Hepatocyte (in vitro differentiated cells): ENCODE measurements at regions not wholly inside any gene's neighbourhood (a gene's known extent, or its start where the extent isn't known, plus 50 kb on each side); places are given as distances from the start of the nearest gene placed in this dataset.

Experiments
- EZH2 ChIP-seq: fragments of 200-600 bp; sonication (generic); IDR thresholded peaks from 2 replicates; pipeline ENCODE4 v1.6.1; 2016; ENCODE audit warnings: antibody characterized with exemption, mild to moderate bottlenecking, borderline replicate concordance
- TF ChIP-seq, protein P1 (sequence below): fragments of 200-600 bp; sonication (generic); IDR thresholded peaks from 2 replicates; pipeline ENCODE4 v1.5.1; 2016; ENCODE audit warnings: antibody characterized with exemption, mild to moderate bottlenecking; ENCODE audit not compliant: poor library complexity

DNA sequence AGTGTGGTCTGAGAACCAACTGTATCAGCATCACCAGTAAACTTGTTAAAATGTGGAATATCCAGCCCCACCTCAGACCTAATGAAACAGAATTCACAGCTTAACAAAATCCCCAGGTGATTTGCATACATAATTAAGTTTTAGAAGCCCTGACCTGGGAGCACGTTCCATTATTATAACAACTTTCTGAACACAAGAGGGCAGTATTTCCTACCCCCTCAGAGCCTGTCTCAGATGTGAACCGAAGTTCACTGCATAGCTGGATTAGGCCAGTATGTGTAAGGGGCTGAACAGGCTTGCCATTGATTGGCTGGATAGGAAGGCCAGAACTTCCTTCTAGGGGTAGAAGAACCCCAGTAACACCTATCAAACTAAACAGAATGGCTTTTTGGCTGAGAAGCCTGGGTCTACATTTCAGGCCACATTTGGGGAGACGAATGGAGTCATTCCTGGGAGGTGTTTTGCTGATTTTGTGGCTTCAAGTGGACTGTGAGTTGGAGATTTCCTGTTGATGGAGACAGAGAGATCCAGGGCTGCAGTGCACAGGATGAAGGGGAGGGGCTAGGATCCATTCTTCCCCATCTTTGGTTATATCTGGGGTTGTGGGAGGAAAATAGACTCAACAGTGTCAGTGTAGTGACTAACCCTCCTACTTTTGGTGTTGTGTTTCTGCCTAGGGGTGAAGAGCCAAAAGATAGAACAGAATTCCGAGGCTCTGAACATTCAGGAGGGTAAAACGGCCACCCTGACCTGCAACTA, 94.7 kb upstream of the OR4E1 start:
- TF ChIP-seq, protein P1, sequence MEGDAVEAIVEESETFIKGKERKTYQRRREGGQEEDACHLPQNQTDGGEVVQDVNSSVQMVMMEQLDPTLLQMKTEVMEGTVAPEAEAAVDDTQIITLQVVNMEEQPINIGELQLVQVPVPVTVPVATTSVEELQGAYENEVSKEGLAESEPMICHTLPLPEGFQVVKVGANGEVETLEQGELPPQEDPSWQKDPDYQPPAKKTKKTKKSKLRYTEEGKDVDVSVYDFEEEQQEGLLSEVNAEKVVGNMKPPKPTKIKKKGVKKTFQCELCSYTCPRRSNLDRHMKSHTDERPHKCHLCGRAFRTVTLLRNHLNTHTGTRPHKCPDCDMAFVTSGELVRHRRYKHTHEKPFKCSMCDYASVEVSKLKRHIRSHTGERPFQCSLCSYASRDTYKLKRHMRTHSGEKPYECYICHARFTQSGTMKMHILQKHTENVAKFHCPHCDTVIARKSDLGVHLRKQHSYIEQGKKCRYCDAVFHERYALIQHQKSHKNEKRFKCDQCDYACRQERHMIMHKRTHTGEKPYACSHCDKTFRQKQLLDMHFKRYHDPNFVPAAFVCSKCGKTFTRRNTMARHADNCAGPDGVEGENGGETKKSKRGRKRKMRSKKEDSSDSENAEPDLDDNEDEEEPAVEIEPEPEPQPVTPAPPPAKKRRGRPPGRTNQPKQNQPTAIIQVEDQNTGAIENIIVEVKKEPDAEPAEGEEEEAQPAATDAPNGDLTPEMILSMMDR: peak; percentile 43
- TF ChIP-seq EZH2: no peak
